GM23338 (cell line): ENCODE measurements at regions not wholly inside any gene's neighbourhood (a gene's known extent, or its start where the extent isn't known, plus 50 kb on each side); places are given as distances from the start of the nearest gene placed in this dataset.

Experiments used
- CREB1 ChIP-seq: fragments of 250-450 bp; sonication (Bioruptor Pico); IDR thresholded peaks from 2 replicates; pipeline ENCODE4 v1.5.0; 2020; ENCODE audit warnings: low read depth, mild to moderate bottlenecking, moderate library complexity
- ETS1 ChIP-seq: IDR thresholded peaks from 2 replicates; pipeline ENCODE4 v1.6.1; 2016; ENCODE audit warnings: antibody characterized with exemption
- EZH2 ChIP-seq: fragments of 200-600 bp; sonication (generic); IDR thresholded peaks from one replicate; pipeline ENCODE4 v1.8.0; 2017; ENCODE audit warnings: antibody characterized with exemption, mild to moderate bottlenecking, low read depth; ENCODE audit not compliant: unreplicated experiment
- EZH2phosphoT487 ChIP-seq: fragments of 200-600 bp; sonication (generic); IDR thresholded peaks from one replicate; pipeline ENCODE4 v1.8.1; 2018; ENCODE audit warnings: antibody characterized with exemption; ENCODE audit not compliant: unreplicated experiment
- JUNB ChIP-seq: IDR thresholded peaks from one replicate; pipeline ENCODE4 v1.6.1; 2016; ENCODE audit warnings: antibody characterized with exemption; ENCODE audit not compliant: unreplicated experiment
- POLR2AphosphoS5 ChIP-seq: IDR thresholded peaks from 2 replicates; pipeline ENCODE4 v1.6.1; 2016; ENCODE audit warnings: antibody characterized with exemption, low read depth
- ZNF114 ChIP-seq: fragments of 250-450 bp; sonication (Bioruptor Pico); IDR thresholded peaks from 2 replicates; pipeline ENCODE4 v1.5.0; 2020; ENCODE audit warnings: mild to moderate bottlenecking, moderate library complexity
- TF ChIP-seq, protein P1 (sequence below), 2 experiments: fragments of 200-600 bp in 1 of 2; sonication (generic) in 1 of 2; conservative IDR thresholded peaks; 2 replicates each; pipeline versions ENCODE4 v1.5.1 to v1.6.1; 2016 to 2017; ENCODE audit warnings: antibody characterized with exemption in 2 of 2, low read depth in 2 of 2, mild to moderate bottlenecking in 2 of 2, moderate library complexity in 1 of 2
- TF ChIP-seq, protein P2 (sequence below): IDR thresholded peaks from one replicate; pipeline ENCODE4 v1.6.1; 2018; ENCODE audit warnings: antibody characterized with exemption; ENCODE audit not compliant: unreplicated experiment

DNA sequence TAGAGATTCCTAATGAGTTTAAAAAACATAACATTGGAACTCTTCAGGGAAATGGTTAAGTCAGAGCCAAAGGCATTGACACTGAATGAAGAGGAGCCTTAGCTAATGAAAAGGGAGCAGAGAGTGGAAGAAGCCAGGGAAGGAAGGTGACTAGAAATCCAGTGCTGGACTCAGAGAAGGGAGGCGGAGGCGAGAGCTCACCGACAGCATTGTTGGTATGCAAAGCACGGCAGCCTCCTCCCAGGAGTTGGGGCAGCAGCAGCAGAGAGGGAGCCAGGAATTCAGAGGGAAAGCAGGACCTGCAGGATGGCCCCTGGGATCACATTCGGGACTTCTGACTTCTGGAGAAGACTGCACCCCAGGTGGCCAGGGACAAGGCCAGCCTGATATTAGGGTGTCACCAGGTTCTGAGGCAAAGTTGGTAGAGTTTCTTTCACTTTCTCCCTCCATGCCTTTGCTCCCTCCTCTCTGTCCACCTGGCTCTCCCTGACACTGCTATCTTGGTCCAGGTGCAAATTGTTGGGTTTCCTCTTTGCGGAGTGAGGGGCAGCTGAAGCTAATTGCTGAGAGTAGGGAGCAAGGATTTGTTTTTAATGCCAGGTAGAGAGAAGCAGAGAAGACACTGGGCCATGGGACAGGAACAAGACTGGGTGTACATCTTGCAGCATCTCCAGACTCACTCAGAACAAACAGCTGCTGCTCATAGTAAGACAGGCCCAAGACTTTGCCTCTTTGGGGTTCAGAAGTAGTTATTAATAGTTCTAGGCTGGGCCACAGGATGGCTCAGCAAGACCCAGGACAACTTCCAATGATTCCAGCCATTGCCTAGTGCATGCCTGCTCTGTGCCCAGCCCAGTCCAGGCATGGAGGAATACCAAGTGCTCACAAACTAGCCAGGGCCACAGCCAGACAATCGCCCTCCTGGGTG, 157.9 kb downstream of the TLE3 start:
- TF ChIP-seq, protein P1, sequence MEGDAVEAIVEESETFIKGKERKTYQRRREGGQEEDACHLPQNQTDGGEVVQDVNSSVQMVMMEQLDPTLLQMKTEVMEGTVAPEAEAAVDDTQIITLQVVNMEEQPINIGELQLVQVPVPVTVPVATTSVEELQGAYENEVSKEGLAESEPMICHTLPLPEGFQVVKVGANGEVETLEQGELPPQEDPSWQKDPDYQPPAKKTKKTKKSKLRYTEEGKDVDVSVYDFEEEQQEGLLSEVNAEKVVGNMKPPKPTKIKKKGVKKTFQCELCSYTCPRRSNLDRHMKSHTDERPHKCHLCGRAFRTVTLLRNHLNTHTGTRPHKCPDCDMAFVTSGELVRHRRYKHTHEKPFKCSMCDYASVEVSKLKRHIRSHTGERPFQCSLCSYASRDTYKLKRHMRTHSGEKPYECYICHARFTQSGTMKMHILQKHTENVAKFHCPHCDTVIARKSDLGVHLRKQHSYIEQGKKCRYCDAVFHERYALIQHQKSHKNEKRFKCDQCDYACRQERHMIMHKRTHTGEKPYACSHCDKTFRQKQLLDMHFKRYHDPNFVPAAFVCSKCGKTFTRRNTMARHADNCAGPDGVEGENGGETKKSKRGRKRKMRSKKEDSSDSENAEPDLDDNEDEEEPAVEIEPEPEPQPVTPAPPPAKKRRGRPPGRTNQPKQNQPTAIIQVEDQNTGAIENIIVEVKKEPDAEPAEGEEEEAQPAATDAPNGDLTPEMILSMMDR (conservative IDR thresholded peaks at IDR 0.05; ENCODE audit: low read depth in 2 of 2), result no peak
- no peak for TF ChIP-seq ZNF114 (CRISPR knock-in tag)
- no peak for TF ChIP-seq EZH2phosphoT487
- TF ChIP-seq EZH2, result no peak
- no peak for TF ChIP-seq POLR2AphosphoS5
- TF ChIP-seq, protein P2, sequence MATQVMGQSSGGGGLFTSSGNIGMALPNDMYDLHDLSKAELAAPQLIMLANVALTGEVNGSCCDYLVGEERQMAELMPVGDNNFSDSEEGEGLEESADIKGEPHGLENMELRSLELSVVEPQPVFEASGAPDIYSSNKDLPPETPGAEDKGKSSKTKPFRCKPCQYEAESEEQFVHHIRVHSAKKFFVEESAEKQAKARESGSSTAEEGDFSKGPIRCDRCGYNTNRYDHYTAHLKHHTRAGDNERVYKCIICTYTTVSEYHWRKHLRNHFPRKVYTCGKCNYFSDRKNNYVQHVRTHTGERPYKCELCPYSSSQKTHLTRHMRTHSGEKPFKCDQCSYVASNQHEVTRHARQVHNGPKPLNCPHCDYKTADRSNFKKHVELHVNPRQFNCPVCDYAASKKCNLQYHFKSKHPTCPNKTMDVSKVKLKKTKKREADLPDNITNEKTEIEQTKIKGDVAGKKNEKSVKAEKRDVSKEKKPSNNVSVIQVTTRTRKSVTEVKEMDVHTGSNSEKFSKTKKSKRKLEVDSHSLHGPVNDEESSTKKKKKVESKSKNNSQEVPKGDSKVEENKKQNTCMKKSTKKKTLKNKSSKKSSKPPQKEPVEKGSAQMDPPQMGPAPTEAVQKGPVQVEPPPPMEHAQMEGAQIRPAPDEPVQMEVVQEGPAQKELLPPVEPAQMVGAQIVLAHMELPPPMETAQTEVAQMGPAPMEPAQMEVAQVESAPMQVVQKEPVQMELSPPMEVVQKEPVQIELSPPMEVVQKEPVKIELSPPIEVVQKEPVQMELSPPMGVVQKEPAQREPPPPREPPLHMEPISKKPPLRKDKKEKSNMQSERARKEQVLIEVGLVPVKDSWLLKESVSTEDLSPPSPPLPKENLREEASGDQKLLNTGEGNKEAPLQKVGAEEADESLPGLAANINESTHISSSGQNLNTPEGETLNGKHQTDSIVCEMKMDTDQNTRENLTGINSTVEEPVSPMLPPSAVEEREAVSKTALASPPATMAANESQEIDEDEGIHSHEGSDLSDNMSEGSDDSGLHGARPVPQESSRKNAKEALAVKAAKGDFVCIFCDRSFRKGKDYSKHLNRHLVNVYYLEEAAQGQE, result no peak
- no peak for TF ChIP-seq CREB1 (CRISPR knock-in tag)
- no peak for TF ChIP-seq ETS1
- no peak for TF ChIP-seq JUNB
